ENCODE measurements at regions not wholly inside any gene's neighbourhood (a gene's known extent, or its start where the extent isn't known, plus 50 kb on each side); places are given as distances from the start of the nearest gene placed in this dataset.
A peak's percentile ranks its signal among the peaks of the same experiment; 100 is the strongest.

DNA sequence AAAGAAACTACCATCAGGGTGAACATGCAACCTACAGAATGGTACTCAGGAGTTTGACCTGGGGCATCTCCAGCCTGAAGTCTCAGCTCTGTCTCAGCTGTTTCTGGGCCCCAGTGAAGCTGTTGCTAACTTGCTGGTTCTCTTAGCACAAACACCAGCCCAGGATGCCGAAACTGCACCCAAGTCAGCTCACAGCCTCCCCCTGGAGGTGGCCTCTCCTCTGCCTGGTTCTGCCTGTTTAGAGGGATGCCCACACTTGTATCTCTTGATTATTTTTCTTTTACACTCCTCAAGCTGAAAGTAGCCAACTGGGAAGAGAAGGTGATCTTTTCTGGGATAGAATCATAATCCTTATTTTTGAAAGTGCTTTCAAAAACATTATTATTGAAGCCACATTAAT, 289.0 kb upstream of the RASGRP1 start:
- BruUV-seq (replicated peaks), result no TSS peak
- intact Hi-C loops (cut with micrococcal nuclease; ENCODE audit: unreplicated experiment), result no loop called here
- TF ChIP-seq, protein P1, sequence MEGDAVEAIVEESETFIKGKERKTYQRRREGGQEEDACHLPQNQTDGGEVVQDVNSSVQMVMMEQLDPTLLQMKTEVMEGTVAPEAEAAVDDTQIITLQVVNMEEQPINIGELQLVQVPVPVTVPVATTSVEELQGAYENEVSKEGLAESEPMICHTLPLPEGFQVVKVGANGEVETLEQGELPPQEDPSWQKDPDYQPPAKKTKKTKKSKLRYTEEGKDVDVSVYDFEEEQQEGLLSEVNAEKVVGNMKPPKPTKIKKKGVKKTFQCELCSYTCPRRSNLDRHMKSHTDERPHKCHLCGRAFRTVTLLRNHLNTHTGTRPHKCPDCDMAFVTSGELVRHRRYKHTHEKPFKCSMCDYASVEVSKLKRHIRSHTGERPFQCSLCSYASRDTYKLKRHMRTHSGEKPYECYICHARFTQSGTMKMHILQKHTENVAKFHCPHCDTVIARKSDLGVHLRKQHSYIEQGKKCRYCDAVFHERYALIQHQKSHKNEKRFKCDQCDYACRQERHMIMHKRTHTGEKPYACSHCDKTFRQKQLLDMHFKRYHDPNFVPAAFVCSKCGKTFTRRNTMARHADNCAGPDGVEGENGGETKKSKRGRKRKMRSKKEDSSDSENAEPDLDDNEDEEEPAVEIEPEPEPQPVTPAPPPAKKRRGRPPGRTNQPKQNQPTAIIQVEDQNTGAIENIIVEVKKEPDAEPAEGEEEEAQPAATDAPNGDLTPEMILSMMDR (conservative IDR thresholded peaks at IDR 0.05; ENCODE audit: low read depth, low read length), result peak; percentile 42
- no peak for TF ChIP-seq EZH2 (IDR thresholded peaks at IDR 0.05; ENCODE audit: borderline replicate concordance, low read depth, low read length, poor library complexity, severe bottlenecking)
- peak; percentile 35 for DNase-seq (ENCODE audit: low spot score)
- H3K9me3 ChIP-seq (ENCODE audit: low read depth, low read length, poor library complexity, severe bottlenecking), result no peaks in the 10 kb centered on the region
- H3K36me3 ChIP-seq (ENCODE audit: insufficient read depth, low read length, poor library complexity, severe bottlenecking), result no peaks in the 10 kb centered on the region
- ChIA-PET POLR2A (ENCODE audit: low non-redundant PET) (no interaction called here), CTCF (no interaction called here)
- no peak overlapping the region for H3K27ac ChIP-seq (ENCODE audit: low read depth, low read length, poor library complexity, severe bottlenecking)
- H3K4me1 ChIP-seq (ENCODE audit: insufficient read depth, low read length, poor library complexity, severe bottlenecking), result no peaks in the 10 kb centered on the region
- peaks cover 6% of the 10 kb centered on the region for H3K27me3 ChIP-seq (replicated peaks; ENCODE audit: insufficient read depth, low read depth, low read length, poor library complexity)
- H3K4me3 ChIP-seq (ENCODE audit: low read depth, low read length, poor library complexity, severe bottlenecking), result no peak overlapping the region

DNA sequence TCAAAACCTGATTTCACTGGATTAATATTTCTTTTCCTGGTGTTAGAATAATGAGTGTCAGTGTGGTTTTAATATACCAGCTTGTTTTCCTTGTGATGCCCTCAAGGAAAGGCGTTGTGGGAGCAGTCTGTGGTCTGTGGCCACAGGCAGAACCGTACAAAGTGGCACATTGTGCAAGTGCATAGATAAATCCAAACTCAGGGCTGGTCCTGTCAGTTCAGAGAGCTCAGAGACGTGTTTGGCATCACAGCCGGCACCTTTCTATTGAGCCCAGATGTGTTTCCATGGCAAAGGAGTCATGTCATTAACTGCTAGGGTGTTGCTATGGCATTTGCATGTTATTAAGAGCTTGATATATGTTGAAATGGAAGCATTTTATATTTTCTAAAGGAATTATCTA, 289.9 kb upstream of the RASGRP1 start:
- ChIA-PET CTCF (no interaction called here), POLR2A (ENCODE audit: low non-redundant PET) (no interaction called here)
- H3K4me3 ChIP-seq (ENCODE audit: low read depth, low read length, poor library complexity, severe bottlenecking), result no peak overlapping the region
- no peaks in the 10 kb centered on the region for H3K4me1 ChIP-seq (ENCODE audit: insufficient read depth, low read length, poor library complexity, severe bottlenecking)
- H3K27ac ChIP-seq (ENCODE audit: low read depth, low read length, poor library complexity, severe bottlenecking), result no peak overlapping the region
- intact Hi-C loops (cut with micrococcal nuclease; ENCODE audit: unreplicated experiment), result no loop called here
- H3K9me3 ChIP-seq (ENCODE audit: low read depth, low read length, poor library complexity, severe bottlenecking), result no peaks in the 10 kb centered on the region
- peaks cover 6% of the 10 kb centered on the region for H3K27me3 ChIP-seq (replicated peaks; ENCODE audit: insufficient read depth, low read depth, low read length, poor library complexity)
- no TSS peak for BruUV-seq (replicated peaks)
- no peaks in the 10 kb centered on the region for H3K36me3 ChIP-seq (ENCODE audit: insufficient read depth, low read length, poor library complexity, severe bottlenecking)
- no peak for DNase-seq (ENCODE audit: low spot score)
- TF ChIP-seq, protein P1 (conservative IDR thresholded peaks at IDR 0.05; ENCODE audit: low read depth, low read length), result no peak
- TF ChIP-seq EZH2 (IDR thresholded peaks at IDR 0.05; ENCODE audit: borderline replicate concordance, low read depth, low read length, poor library complexity, severe bottlenecking), result no peak

DNA sequence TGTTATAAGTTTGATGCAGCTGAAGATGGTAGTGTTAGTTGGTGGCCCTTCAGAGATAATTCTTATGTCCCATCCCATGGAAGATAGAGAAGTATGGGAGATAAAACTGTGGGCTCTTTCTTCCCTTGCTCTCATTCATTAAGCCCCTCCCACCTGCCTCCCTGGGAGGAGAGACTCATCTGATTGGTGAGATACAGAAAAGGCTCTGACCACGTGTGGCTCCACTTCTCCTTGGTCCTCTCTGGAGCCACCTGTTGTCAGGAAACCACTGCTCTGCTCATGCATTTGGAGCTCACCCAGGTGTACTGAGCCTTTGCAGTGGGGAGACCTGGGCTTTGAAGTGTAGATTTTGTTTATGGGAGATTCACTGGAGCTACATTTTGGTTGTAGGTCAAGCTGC, 293.2 kb upstream of the RASGRP1 start:
- POLR2A ChIA-PET (ENCODE audit: low non-redundant PET), result no interaction called here

More for the DNA sequence above, 293.2 kb upstream of the RASGRP1 start:
- CTCF ChIA-PET, result no interaction called here
- intact Hi-C loops (cut with micrococcal nuclease; ENCODE audit: unreplicated experiment), result no loop called here
- Histone ChIP-seq H3K27ac (ENCODE audit: low read depth, low read length, poor library complexity, severe bottlenecking) (no peak overlapping the region), H3K4me3 (ENCODE audit: low read depth, low read length, poor library complexity, severe bottlenecking) (no peak overlapping the region), H3K9me3 (ENCODE audit: low read depth, low read length, poor library complexity, severe bottlenecking) (no peaks in the 10 kb centered on the region), H3K27me3 (replicated peaks; ENCODE audit: insufficient read depth, low read depth, low read length, poor library complexity) (peaks cover 10% of the 10 kb centered on the region), H3K36me3 (ENCODE audit: insufficient read depth, low read length, poor library complexity, severe bottlenecking) (no peaks in the 10 kb centered on the region), H3K4me1 (ENCODE audit: insufficient read depth, low read length, poor library complexity, severe bottlenecking) (no peaks in the 10 kb centered on the region)
- DNase-seq (ENCODE audit: low spot score), result no peak
- no TSS peak for BruUV-seq (replicated peaks)
- TF ChIP-seq, protein P1 (conservative IDR thresholded peaks at IDR 0.05; ENCODE audit: low read depth, low read length), result no peak
- TF ChIP-seq EZH2 (IDR thresholded peaks at IDR 0.05; ENCODE audit: borderline replicate concordance, low read depth, low read length, poor library complexity, severe bottlenecking), result no peak
